Liver (tissue), 8 donors: ENCODE measurements at regions not wholly inside any gene's neighbourhood (a gene's known extent, or its start where the extent isn't known, plus 50 kb on each side); places are given as distances from the start of the nearest gene placed in this dataset.

Experiments
- DNase-seq: peaks from one replicate; pipeline ENCODE4 v3.0.0-alpha.2; 2017; ENCODE audit warnings: low spot score
- H3K27ac ChIP-seq, 2 donors: one replicate each; pipeline ENCODE4 v1.7.0; 2013; ENCODE audit warnings: inconsistent platforms in 2 of 2, low read length in 2 of 2, control low read depth in 1 of 2, low read depth in 1 of 2, mild to moderate bottlenecking in 1 of 2
- H3K27me3 ChIP-seq, 4 donors: one replicate each; pipeline versions ENCODE4 v1.6.1 to v1.7.0; 2013; ENCODE audit warnings: low read length in 3 of 4, inconsistent platforms in 1 of 4, mild to moderate bottlenecking in 1 of 4, moderate library complexity in 1 of 4; ENCODE audit not compliant: control insufficient read depth in 4 of 4, insufficient read depth in 4 of 4
- H3K36me3 ChIP-seq, 4 donors: one replicate each; pipeline versions ENCODE4 v1.6.1 to v1.7.0; 2013; ENCODE audit warnings: low read length in 3 of 4, mild to moderate bottlenecking in 3 of 4, low read depth in 1 of 4, moderate library complexity in 1 of 4; ENCODE audit not compliant: control insufficient read depth in 4 of 4, insufficient read depth in 3 of 4
- H3K4me1 ChIP-seq, 4 donors: one replicate each; pipeline versions ENCODE4 v1.6.1 to v1.7.0; 2013; ENCODE audit warnings: low read length in 3 of 4, mild to moderate bottlenecking in 3 of 4, moderate library complexity in 1 of 4; ENCODE audit not compliant: control insufficient read depth in 4 of 4, insufficient read depth in 4 of 4
- H3K4me3 ChIP-seq, 3 donors: one replicate each; pipeline versions ENCODE4 v1.6.1 to v1.7.0; 2013; ENCODE audit warnings: low read length in 3 of 3, control low read depth in 1 of 3, low read depth in 1 of 3, mild to moderate bottlenecking in 1 of 3
- H3K9ac ChIP-seq, 2 donors: one replicate each; pipeline ENCODE4 v1.7.0; 2013; ENCODE audit warnings: low read length in 2 of 2, mild to moderate bottlenecking in 2 of 2, moderate library complexity in 2 of 2, control low read depth in 1 of 2, low read depth in 1 of 2
- H3K9me3 ChIP-seq, 4 donors: one replicate each; pipeline versions ENCODE4 v1.6.1 to v1.7.0; 2013; ENCODE audit warnings: low read length in 3 of 4; ENCODE audit not compliant: control insufficient read depth in 4 of 4
- FOXA1 ChIP-seq: IDR thresholded peaks from 2 replicates; pipeline ENCODE4 v1.6.1; 2016; ENCODE audit warnings: antibody characterized with exemption
- FOXA2 ChIP-seq: IDR thresholded peaks from 2 replicates; pipeline ENCODE4 v1.6.1; 2016; ENCODE audit warnings: antibody characterized with exemption
- GABPA ChIP-seq, 2 donors: IDR thresholded peaks in 1 of 2; conservative IDR thresholded peaks in 1 of 2; 2 replicates each; pipeline ENCODE4 v1.6.1; 2016; ENCODE audit warnings: antibody characterized with exemption in 2 of 2, mild to moderate bottlenecking in 1 of 2, moderate library complexity in 1 of 2
- HNF4A ChIP-seq, 2 donors: conservative IDR thresholded peaks; 2 replicates each; pipeline ENCODE4 v1.6.1; 2016; ENCODE audit warnings: antibody characterized with exemption in 2 of 2, mild to moderate bottlenecking in 2 of 2
- HNF4G ChIP-seq: IDR thresholded peaks from 2 replicates; pipeline ENCODE4 v1.6.1; 2016; ENCODE audit warnings: antibody characterized with exemption
- JUND ChIP-seq, 2 donors: IDR thresholded peaks; 2 replicates each; pipeline ENCODE4 v1.6.1; 2016; ENCODE audit warnings: antibody characterized with exemption in 2 of 2
- NR2F2 ChIP-seq: IDR thresholded peaks from 2 replicates; pipeline ENCODE4 v1.6.1; 2016; ENCODE audit warnings: antibody characterized with exemption
- RAD21 ChIP-seq, 2 donors: IDR thresholded peaks; 2 replicates each; pipeline ENCODE4 v1.6.1; 2016; ENCODE audit warnings: antibody characterized with exemption in 2 of 2, mild to moderate bottlenecking in 2 of 2
- RXRA ChIP-seq, 2 donors: IDR thresholded peaks; 2 replicates each; pipeline ENCODE4 v1.6.1; 2017 to 2018; ENCODE audit warnings: antibody characterized with exemption in 2 of 2, mild to moderate bottlenecking in 1 of 2
- SP1 ChIP-seq: IDR thresholded peaks from 2 replicates; pipeline ENCODE4 v1.6.1; 2018; ENCODE audit warnings: antibody characterized with exemption, mild to moderate bottlenecking
- TAF1 ChIP-seq: conservative IDR thresholded peaks from 2 replicates; pipeline ENCODE4 v1.6.1; 2016; ENCODE audit warnings: antibody characterized with exemption, mild to moderate bottlenecking
- YY1 ChIP-seq: IDR thresholded peaks from 2 replicates; pipeline ENCODE4 v1.6.1; 2016; ENCODE audit warnings: antibody characterized with exemption, mild to moderate bottlenecking
- WGBS: extraction: QIAGEN DNeasy Blood & Tissue Kit; methylation state at CpG from one replicate; pipeline ENCODE4 v1.1.7; 2013; 5-methylcytosine and 5-hydroxymethylcytosine counted together
- TF ChIP-seq, protein P1 (sequence below): IDR thresholded peaks from 2 replicates; pipeline ENCODE4 v1.6.1; 2016; ENCODE audit warnings: antibody characterized with exemption
- TF ChIP-seq, protein P2 (sequence below): IDR thresholded peaks from 2 replicates; pipeline ENCODE4 v1.6.1; 2016; ENCODE audit warnings: antibody characterized with exemption, mild to moderate bottlenecking
- TF ChIP-seq, protein P3 (sequence below): IDR thresholded peaks from 2 replicates; pipeline ENCODE4 v1.6.1; 2016; ENCODE audit warnings: antibody characterized with exemption
- TF ChIP-seq, protein P4 (sequence below): IDR thresholded peaks from 2 replicates; pipeline ENCODE4 v1.6.1; 2016; ENCODE audit warnings: antibody characterized with exemption
- TF ChIP-seq, protein P5 (sequence below): fragments of 150-350 bp; IDR thresholded peaks from 2 replicates; pipeline ENCODE4 v1.5.1; 2017; ENCODE audit warnings: improper control_type of control experiment, low read depth, low read length; ENCODE audit not compliant: missing input control
- donor health status: healthy.
- donor health status: healthy.
- donor health status: healthy.
- donor health status: healthy.
- donor health status: healthy.

DNA sequence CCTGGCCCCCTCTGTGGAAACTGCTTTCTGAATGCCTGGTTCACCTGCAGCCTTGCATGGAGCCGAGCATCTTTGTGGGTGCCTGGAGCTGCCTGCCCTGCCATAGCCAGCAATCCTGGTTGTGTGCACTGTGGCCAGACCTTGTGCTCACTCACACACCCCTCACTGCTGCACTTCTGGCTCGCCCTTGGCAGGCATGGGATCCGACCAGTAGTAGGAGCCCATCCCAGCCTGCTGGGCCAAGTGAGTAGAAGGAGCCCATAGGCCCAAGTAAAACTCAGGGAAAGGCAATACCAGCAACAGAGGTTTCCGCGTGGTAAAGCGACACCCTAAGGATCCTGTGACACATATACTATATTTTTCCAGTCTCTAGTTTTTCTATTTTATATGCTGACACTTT, 270.0 kb upstream of the NAV3 start:
- Histone ChIP-seq H3K9ac (no peak overlapping the region), H3K36me3 (no peaks in the 10 kb centered on the region), H3K27me3 (no peaks in the 10 kb centered on the region), H3K4me3 (no peak overlapping the region), H3K4me1 (no peaks in the 10 kb centered on the region), H3K27ac (no peak overlapping the region), H3K9me3 (no peaks in the 10 kb centered on the region)
- WGBS = 79% methylated on average over 6 of the region's 6 CpGs
- no peak for DNase-seq
- TF ChIP-seq JUND (IDR thresholded peaks at IDR 0.05) = no peak
- no peak for TF ChIP-seq RXRA (IDR thresholded peaks at IDR 0.05)
- no peak for TF ChIP-seq HNF4G
- no peak for TF ChIP-seq FOXA1
- no peak for TF ChIP-seq NR2F2
- TF ChIP-seq, protein P1, sequence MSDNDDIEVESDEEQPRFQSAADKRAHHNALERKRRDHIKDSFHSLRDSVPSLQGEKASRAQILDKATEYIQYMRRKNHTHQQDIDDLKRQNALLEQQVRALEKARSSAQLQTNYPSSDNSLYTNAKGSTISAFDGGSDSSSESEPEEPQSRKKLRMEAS = no peak
- TF ChIP-seq, protein P2, sequence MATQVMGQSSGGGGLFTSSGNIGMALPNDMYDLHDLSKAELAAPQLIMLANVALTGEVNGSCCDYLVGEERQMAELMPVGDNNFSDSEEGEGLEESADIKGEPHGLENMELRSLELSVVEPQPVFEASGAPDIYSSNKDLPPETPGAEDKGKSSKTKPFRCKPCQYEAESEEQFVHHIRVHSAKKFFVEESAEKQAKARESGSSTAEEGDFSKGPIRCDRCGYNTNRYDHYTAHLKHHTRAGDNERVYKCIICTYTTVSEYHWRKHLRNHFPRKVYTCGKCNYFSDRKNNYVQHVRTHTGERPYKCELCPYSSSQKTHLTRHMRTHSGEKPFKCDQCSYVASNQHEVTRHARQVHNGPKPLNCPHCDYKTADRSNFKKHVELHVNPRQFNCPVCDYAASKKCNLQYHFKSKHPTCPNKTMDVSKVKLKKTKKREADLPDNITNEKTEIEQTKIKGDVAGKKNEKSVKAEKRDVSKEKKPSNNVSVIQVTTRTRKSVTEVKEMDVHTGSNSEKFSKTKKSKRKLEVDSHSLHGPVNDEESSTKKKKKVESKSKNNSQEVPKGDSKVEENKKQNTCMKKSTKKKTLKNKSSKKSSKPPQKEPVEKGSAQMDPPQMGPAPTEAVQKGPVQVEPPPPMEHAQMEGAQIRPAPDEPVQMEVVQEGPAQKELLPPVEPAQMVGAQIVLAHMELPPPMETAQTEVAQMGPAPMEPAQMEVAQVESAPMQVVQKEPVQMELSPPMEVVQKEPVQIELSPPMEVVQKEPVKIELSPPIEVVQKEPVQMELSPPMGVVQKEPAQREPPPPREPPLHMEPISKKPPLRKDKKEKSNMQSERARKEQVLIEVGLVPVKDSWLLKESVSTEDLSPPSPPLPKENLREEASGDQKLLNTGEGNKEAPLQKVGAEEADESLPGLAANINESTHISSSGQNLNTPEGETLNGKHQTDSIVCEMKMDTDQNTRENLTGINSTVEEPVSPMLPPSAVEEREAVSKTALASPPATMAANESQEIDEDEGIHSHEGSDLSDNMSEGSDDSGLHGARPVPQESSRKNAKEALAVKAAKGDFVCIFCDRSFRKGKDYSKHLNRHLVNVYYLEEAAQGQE = no peak
- TF ChIP-seq HNF4A (conservative IDR thresholded peaks at IDR 0.05) = no peak
- no peak for TF ChIP-seq YY1
- TF ChIP-seq SP1 = no peak
- TF ChIP-seq, protein P3, sequence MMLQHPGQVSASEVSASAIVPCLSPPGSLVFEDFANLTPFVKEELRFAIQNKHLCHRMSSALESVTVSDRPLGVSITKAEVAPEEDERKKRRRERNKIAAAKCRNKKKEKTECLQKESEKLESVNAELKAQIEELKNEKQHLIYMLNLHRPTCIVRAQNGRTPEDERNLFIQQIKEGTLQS = no peak
- TF ChIP-seq, protein P4, sequence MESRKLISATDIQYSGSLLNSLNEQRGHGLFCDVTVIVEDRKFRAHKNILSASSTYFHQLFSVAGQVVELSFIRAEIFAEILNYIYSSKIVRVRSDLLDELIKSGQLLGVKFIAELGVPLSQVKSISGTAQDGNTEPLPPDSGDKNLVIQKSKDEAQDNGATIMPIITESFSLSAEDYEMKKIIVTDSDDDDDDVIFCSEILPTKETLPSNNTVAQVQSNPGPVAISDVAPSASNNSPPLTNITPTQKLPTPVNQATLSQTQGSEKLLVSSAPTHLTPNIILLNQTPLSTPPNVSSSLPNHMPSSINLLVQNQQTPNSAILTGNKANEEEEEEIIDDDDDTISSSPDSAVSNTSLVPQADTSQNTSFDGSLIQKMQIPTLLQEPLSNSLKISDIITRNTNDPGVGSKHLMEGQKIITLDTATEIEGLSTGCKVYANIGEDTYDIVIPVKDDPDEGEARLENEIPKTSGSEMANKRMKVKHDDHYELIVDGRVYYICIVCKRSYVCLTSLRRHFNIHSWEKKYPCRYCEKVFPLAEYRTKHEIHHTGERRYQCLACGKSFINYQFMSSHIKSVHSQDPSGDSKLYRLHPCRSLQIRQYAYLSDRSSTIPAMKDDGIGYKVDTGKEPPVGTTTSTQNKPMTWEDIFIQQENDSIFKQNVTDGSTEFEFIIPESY = no peak
- TF ChIP-seq FOXA2 = no peak
- TF ChIP-seq TAF1 = no peak
- TF ChIP-seq GABPA (IDR thresholded peaks at IDR 0.05 in 1 of 2, conservative IDR thresholded peaks at IDR 0.05 in 1 of 2) = no peak
- TF ChIP-seq, protein P5, sequence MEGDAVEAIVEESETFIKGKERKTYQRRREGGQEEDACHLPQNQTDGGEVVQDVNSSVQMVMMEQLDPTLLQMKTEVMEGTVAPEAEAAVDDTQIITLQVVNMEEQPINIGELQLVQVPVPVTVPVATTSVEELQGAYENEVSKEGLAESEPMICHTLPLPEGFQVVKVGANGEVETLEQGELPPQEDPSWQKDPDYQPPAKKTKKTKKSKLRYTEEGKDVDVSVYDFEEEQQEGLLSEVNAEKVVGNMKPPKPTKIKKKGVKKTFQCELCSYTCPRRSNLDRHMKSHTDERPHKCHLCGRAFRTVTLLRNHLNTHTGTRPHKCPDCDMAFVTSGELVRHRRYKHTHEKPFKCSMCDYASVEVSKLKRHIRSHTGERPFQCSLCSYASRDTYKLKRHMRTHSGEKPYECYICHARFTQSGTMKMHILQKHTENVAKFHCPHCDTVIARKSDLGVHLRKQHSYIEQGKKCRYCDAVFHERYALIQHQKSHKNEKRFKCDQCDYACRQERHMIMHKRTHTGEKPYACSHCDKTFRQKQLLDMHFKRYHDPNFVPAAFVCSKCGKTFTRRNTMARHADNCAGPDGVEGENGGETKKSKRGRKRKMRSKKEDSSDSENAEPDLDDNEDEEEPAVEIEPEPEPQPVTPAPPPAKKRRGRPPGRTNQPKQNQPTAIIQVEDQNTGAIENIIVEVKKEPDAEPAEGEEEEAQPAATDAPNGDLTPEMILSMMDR = no peak
- TF ChIP-seq RAD21 (IDR thresholded peaks at IDR 0.05) = no peak
